Testis (tissue), 2 donors: ENCODE measurements at regions not wholly inside any gene's neighbourhood (a gene's known extent, or its start where the extent isn't known, plus 50 kb on each side); places are given as distances from the start of the nearest gene placed in this dataset.

Experiments
- POLR2A ChIP-seq: fragments of 450-650 bp; IDR thresholded peaks from one replicate; pipeline ENCODE4 v1.6.1; 2017; ENCODE audit warnings: antibody characterized with exemption, mild to moderate bottlenecking, moderate library complexity
- TF ChIP-seq, protein P1 (sequence below), 3 experiments: fragments of 450-650 bp in 2 of 3; fragments of 200-600 bp in 1 of 3; sonication (generic) in 1 of 3; IDR thresholded peaks; one replicate each; pipeline ENCODE4 v1.5.1; 2016 to 2019; ENCODE audit warnings: antibody characterized with exemption in 3 of 3, mild to moderate bottlenecking in 2 of 3, moderate library complexity in 1 of 3

DNA sequence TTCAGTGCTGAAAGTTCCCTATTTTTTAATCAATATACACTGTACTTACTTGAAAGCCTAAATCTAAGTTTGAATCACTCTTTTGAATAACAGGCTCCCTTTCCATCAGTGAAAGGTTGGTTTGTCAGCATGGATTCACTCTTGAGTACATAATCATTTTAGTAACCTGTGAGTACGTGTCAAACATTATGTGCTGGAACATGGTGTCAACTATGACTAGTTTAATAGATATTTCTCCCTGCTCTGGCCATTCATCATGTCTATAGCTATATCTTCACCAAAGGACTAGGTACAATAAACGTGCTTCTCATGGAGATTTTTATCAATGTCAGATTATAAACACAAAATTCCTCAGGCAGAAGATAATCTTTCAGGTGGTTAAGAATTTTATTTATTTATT lies 61.7 kb upstream of the MDFIC start:
- TF ChIP-seq POLR2A, result no peak
- TF ChIP-seq, protein P1, sequence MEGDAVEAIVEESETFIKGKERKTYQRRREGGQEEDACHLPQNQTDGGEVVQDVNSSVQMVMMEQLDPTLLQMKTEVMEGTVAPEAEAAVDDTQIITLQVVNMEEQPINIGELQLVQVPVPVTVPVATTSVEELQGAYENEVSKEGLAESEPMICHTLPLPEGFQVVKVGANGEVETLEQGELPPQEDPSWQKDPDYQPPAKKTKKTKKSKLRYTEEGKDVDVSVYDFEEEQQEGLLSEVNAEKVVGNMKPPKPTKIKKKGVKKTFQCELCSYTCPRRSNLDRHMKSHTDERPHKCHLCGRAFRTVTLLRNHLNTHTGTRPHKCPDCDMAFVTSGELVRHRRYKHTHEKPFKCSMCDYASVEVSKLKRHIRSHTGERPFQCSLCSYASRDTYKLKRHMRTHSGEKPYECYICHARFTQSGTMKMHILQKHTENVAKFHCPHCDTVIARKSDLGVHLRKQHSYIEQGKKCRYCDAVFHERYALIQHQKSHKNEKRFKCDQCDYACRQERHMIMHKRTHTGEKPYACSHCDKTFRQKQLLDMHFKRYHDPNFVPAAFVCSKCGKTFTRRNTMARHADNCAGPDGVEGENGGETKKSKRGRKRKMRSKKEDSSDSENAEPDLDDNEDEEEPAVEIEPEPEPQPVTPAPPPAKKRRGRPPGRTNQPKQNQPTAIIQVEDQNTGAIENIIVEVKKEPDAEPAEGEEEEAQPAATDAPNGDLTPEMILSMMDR (IDR thresholded peaks at IDR 0.05), result no peak
